ENCODE measurements at regions not wholly inside any gene's neighbourhood (a gene's known extent, or its start where the extent isn't known, plus 50 kb on each side); places are given as distances from the start of the nearest gene placed in this dataset.

DNA sequence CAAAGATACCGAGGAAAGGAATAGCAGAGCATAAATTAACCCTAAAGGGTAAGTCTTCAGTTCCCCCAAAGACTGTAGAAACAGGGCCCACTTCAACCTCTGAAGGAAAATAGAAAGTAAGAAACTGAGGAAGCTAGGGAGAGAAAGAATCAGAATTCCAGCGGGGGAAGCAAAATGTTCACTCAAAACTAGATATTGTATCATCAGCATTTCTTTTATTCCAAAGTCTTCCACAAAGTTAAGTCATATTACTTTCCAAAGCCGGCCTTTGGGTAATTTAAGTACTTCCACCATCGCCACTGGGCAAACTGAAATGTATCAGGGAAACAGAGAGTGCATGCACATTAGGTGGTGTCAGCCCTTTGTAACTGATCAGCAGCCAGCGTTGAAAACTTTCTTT is 88.3 kb downstream of the RSL24D1 start:
- Histone ChIP-seq H3K4me3 (replicated peaks in 1 of 2; ENCODE audit: low read depth in 1 of 2, low read length in 2 of 2) (no peak overlapping the region), H3K36me3 (ENCODE audit: control insufficient read depth in 1 of 2, insufficient read depth in 2 of 2, low read length in 2 of 2) (no peaks in the 10 kb centered on the region), H3K9me2 (ENCODE audit: insufficient read depth) (no peaks in the 10 kb centered on the region), H3K4me2 (ENCODE audit: low read length) (no peak overlapping the region), H4K20me1 (ENCODE audit: insufficient read depth) (no peaks in the 10 kb centered on the region), H3K27me3 (ENCODE audit: insufficient read depth, low read length) (peaks cover 15% of the 10 kb centered on the region; the same call in 1 of the 2 replicates), H3K9me3 (ENCODE audit: control insufficient read depth in 1 of 2, insufficient read depth in 1 of 2, low read depth in 1 of 2, low read length in 2 of 2) (no peaks in the 10 kb centered on the region), H3K9ac (ENCODE audit: low read length) (no peak overlapping the region), H3K27ac (ENCODE audit: low read depth, low read length) (no peak overlapping the region), H2AFZ (ENCODE audit: low read depth, low read length, poor library complexity, severe bottlenecking) (no peak overlapping the region), H3K79me2 (ENCODE audit: insufficient read depth, low read length) (no peaks in the 10 kb centered on the region), H3K4me1 (ENCODE audit: control insufficient read depth in 1 of 2, insufficient read depth in 2 of 2, low read length in 2 of 2) (no peaks in the 10 kb centered on the region)
- TF ChIP-seq, protein P1, sequence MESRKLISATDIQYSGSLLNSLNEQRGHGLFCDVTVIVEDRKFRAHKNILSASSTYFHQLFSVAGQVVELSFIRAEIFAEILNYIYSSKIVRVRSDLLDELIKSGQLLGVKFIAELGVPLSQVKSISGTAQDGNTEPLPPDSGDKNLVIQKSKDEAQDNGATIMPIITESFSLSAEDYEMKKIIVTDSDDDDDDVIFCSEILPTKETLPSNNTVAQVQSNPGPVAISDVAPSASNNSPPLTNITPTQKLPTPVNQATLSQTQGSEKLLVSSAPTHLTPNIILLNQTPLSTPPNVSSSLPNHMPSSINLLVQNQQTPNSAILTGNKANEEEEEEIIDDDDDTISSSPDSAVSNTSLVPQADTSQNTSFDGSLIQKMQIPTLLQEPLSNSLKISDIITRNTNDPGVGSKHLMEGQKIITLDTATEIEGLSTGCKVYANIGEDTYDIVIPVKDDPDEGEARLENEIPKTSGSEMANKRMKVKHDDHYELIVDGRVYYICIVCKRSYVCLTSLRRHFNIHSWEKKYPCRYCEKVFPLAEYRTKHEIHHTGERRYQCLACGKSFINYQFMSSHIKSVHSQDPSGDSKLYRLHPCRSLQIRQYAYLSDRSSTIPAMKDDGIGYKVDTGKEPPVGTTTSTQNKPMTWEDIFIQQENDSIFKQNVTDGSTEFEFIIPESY (IDR thresholded peaks at IDR 0.05; ENCODE audit: extremely low read depth, insufficient replicate concordance, low read length) = no peak
- no peak for TF ChIP-seq RAD21 (IDR thresholded peaks at IDR 0.05; ENCODE audit: low read depth)
- DNase-seq (ENCODE audit: low read depth, low spot score) = no peak
- BruUV-seq (replicated peaks) = no TSS peak
- ATAC-seq = no peak
- CTCF ChIA-PET = interaction anchor here (0.6 to 1.0 kb wide), 3 partner anchors 17 to 506 kb away, joined by 3 to 4 read pairs (median 3); no protein-coding TSS in a partner anchor
- RAD21 ChIA-PET (ENCODE audit: low non-redundant PET in 1 of 2, low total read pairs in 2 of 2, uncharacterized antibody in 2 of 2, unreplicated experiment in 2 of 2) = no interaction called here
- intact Hi-C loops (cut with micrococcal nuclease) = loop anchor here (5.0 kb wide), 2 partner anchors 1146 to 1296 kb away; no protein-coding TSS in a partner anchor
- POLR2A ChIA-PET = no interaction called here

GRCh38 chr15:55106155-55106554 is 90.6 kb downstream of the RSL24D1 start:
- Histone ChIP-seq H3K27me3 (ENCODE audit: insufficient read depth, low read length) (peaks cover 25% of the 10 kb centered on the region), H4K20me1 (ENCODE audit: insufficient read depth) (no peaks in the 10 kb centered on the region), H3K9ac (ENCODE audit: low read length) (no peak overlapping the region), H3K4me3 (replicated peaks in 1 of 2; ENCODE audit: low read depth in 1 of 2, low read length in 2 of 2) (no peak overlapping the region), H2AFZ (ENCODE audit: low read depth, low read length, poor library complexity, severe bottlenecking) (no peak overlapping the region), H3K36me3 (ENCODE audit: control insufficient read depth in 1 of 2, insufficient read depth in 2 of 2, low read length in 2 of 2) (no peaks in the 10 kb centered on the region), H3K27ac (ENCODE audit: low read depth, low read length) (no peak overlapping the region), H3K4me2 (ENCODE audit: low read length) (no peak overlapping the region), H3K79me2 (ENCODE audit: insufficient read depth, low read length) (no peaks in the 10 kb centered on the region), H3K9me2 (ENCODE audit: insufficient read depth) (no peaks in the 10 kb centered on the region), H3K9me3 (ENCODE audit: control insufficient read depth in 1 of 2, insufficient read depth in 1 of 2, low read depth in 1 of 2, low read length in 2 of 2) (no peaks in the 10 kb centered on the region), H3K4me1 (ENCODE audit: control insufficient read depth in 1 of 2, insufficient read depth in 2 of 2, low read length in 2 of 2) (no peaks in the 10 kb centered on the region)
- intact Hi-C loops (cut with micrococcal nuclease) = loop anchor here (5.0 kb wide), 2 partner anchors 1144 to 1294 kb away; no protein-coding TSS in a partner anchor
- ChIA-PET POLR2A (no interaction called here), RAD21 (ENCODE audit: low non-redundant PET in 1 of 2, low total read pairs in 2 of 2, uncharacterized antibody in 2 of 2, unreplicated experiment in 2 of 2) (no interaction called here), CTCF (no interaction called here)
- DNase-seq (ENCODE audit: low read depth, low spot score) = no peak
- no TSS peak for BruUV-seq (replicated peaks)
- ATAC-seq = no peak
- TF ChIP-seq ZNF274 (IDR thresholded peaks at IDR 0.05; ENCODE audit: low read depth, low read length) (no peak), SP1 (IDR thresholded peaks at IDR 0.05; ENCODE audit: low read depth) (no peak), ELF1 (IDR thresholded peaks at IDR 0.05; ENCODE audit: borderline replicate concordance, low read depth) (no peak), CBX3 (IDR thresholded peaks at IDR 0.05; ENCODE audit: low read depth) (no peak), EGR1 (IDR thresholded peaks at IDR 0.05; ENCODE audit: low read depth) (no peak), CTCF (IDR thresholded peaks at IDR 0.05 in 2 of 3, conservative IDR thresholded peaks at IDR 0.05 in 1 of 3; ENCODE audit: borderline replicate concordance in 1 of 3, insufficient read depth in 1 of 3, low read depth in 2 of 3, low read length in 2 of 3) (no peak), EZH2phosphoT487 (IDR thresholded peaks at IDR 0.05; ENCODE audit: borderline replicate concordance) (no peak), TCF7L2 (IDR thresholded peaks at IDR 0.05; ENCODE audit: borderline replicate concordance, extremely low read depth, insufficient read depth, insufficient read length) (no peak), RAD21 (IDR thresholded peaks at IDR 0.05; ENCODE audit: low read depth) (no peak), ZFX (IDR thresholded peaks at IDR 0.05) (no peak), JUND (IDR thresholded peaks at IDR 0.05) (no peak)
- TF ChIP-seq, protein P1 (IDR thresholded peaks at IDR 0.05; ENCODE audit: extremely low read depth, insufficient replicate concordance, low read length) = no peak

All from HCT116 (cell line).